CD14-positive monocyte (primary cell): ENCODE measurements at regions not wholly inside any gene's neighbourhood (a gene's known extent, or its start where the extent isn't known, plus 50 kb on each side); places are given as distances from the start of the nearest gene placed in this dataset.

Source experiments
- DNase-seq, 3 donors: peaks; one replicate each; pipeline ENCODE4 v3.0.0-alpha.2; 2011 to 2022
- H2AFZ ChIP-seq: 2 replicates; pipeline ENCODE4 v1.6.0; 2012; ENCODE audit warnings: mild to moderate bottlenecking, low read depth, low read length, inconsistent platforms; ENCODE audit not compliant: insufficient read depth, poor library complexity, severe bottlenecking
- H3K27ac ChIP-seq, 2 donors: 1 replicate in 1 of 2; 2 replicates in 1 of 2; pipeline ENCODE4 v1.5.1; 2012 to 2013; ENCODE audit warnings: low read length in 2 of 2, control low read depth in 1 of 2, inconsistent platforms in 1 of 2, low read depth in 1 of 2, mild to moderate bottlenecking in 1 of 2
- H3K27me3 ChIP-seq, 2 donors: one replicate each; pipeline versions ENCODE4 v1.6.0 to v1.6.1; 2011 to 2013; ENCODE audit warnings: low read length in 2 of 2; ENCODE audit not compliant: control insufficient read depth in 2 of 2, insufficient read depth in 2 of 2
- H3K36me3 ChIP-seq, 2 donors: replicated peaks in 1 of 2; 1 replicate in 1 of 2; 2 replicates in 1 of 2; pipeline versions ENCODE4 v1.5.1 to v1.6.1; 2012 to 2013; ENCODE audit warnings: low read length in 2 of 2, control low read depth in 1 of 2, inconsistent platforms in 1 of 2, mild to moderate bottlenecking in 1 of 2; ENCODE audit not compliant: insufficient read depth in 2 of 2, control insufficient read depth in 1 of 2
- H3K4me1 ChIP-seq, 2 donors: 1 replicate in 1 of 2; 2 replicates in 1 of 2; pipeline versions ENCODE4 v1.5.1 to v1.6.1; 2012 to 2013; ENCODE audit warnings: low read length in 2 of 2, control low read depth in 1 of 2, inconsistent platforms in 1 of 2, mild to moderate bottlenecking in 1 of 2, moderate library complexity in 1 of 2; ENCODE audit not compliant: insufficient read depth in 2 of 2, control insufficient read depth in 1 of 2
- H3K4me2 ChIP-seq: replicated peaks from 2 replicates; pipeline ENCODE3; 2012; ENCODE audit warnings: low read length, moderate library complexity, mild to moderate bottlenecking; ENCODE audit not compliant: poor library complexity, severe bottlenecking; ENCODE audit errors: extremely low read depth
- H3K4me3 ChIP-seq, 3 experiments: fragments of 200-600 bp in 1 of 3; sonication (generic) in 1 of 3; replicated peaks in 1 of 3; 1 replicate in 2 of 3; 2 replicates in 1 of 3; pipeline ENCODE4 v1.5.1; 2011 to 2013; ENCODE audit warnings: low read length in 3 of 3, mild to moderate bottlenecking in 3 of 3, control low read depth in 2 of 3, low read depth in 2 of 3, inconsistent platforms in 1 of 3, moderate library complexity in 1 of 3
- H3K79me2 ChIP-seq: 2 replicates; pipeline ENCODE4 v1.6.0; 2012; ENCODE audit warnings: mild to moderate bottlenecking, control low read depth, inconsistent platforms, low read length, moderate library complexity; ENCODE audit not compliant: insufficient read depth
- H3K9ac ChIP-seq: 2 replicates; pipeline ENCODE4 v1.6.0; 2017; ENCODE audit warnings: low read length, mild to moderate bottlenecking; ENCODE audit not compliant: insufficient read depth, poor library complexity, severe bottlenecking
- H3K9me3 ChIP-seq, 2 donors: replicated peaks in 1 of 2; 1 replicate in 1 of 2; 2 replicates in 1 of 2; pipeline versions ENCODE4 v1.5.1 to v1.6.1; 2012 to 2013; ENCODE audit warnings: low read length in 2 of 2, control low read depth in 1 of 2; ENCODE audit not compliant: control insufficient read depth in 1 of 2, insufficient read depth in 1 of 2
- H4K20me1 ChIP-seq: 2 replicates; pipeline ENCODE4 v1.6.0; 2012; ENCODE audit warnings: mild to moderate bottlenecking, low read length, control low read depth, moderate library complexity; ENCODE audit not compliant: insufficient read depth
- H3K27ac Mint-ChIP-seq, 7 donors: one replicate each; pipeline ENCODE4 v1.8.0; 2020; ENCODE audit warnings: mild to moderate bottlenecking in 7 of 7, mixed read lengths in 7 of 7, moderate library complexity in 6 of 7, inconsistent platforms in 2 of 7
- H3K27me3 Mint-ChIP-seq, 3 donors: one replicate each; pipeline ENCODE4 v1.8.0; 2021 to 2022; ENCODE audit warnings: low read depth in 3 of 3, mild to moderate bottlenecking in 3 of 3, mixed read lengths in 3 of 3, moderate library complexity in 3 of 3, inconsistent platforms in 1 of 3
- H3K36me3 Mint-ChIP-seq, 2 donors: one replicate each; pipeline ENCODE4 v1.8.0; 2020; ENCODE audit warnings: mixed read lengths in 2 of 2, inconsistent platforms in 1 of 2, mild to moderate bottlenecking in 1 of 2
- H3K4me1 Mint-ChIP-seq: one replicate; pipeline ENCODE4 v1.8.0; 2020; ENCODE audit warnings: mild to moderate bottlenecking, mixed read lengths
- H3K4me3 Mint-ChIP-seq, 2 donors: one replicate each; pipeline ENCODE4 v1.8.0; 2020; ENCODE audit warnings: mild to moderate bottlenecking in 2 of 2, mixed read lengths in 2 of 2, moderate library complexity in 1 of 2
- H3K9me3 Mint-ChIP-seq, 7 donors: one replicate each; pipeline ENCODE4 v1.8.0; 2020 to 2022; ENCODE audit warnings: mixed read lengths in 7 of 7, mild to moderate bottlenecking in 6 of 7, moderate library complexity in 6 of 7, inconsistent platforms in 2 of 7
- CTCF ChIP-seq: fragments of 200-600 bp; IDR thresholded peaks from one replicate; pipeline ENCODE4 v1.8.0; 2022; ENCODE audit warnings: antibody characterized with exemption, mild to moderate bottlenecking
- WGBS: methylation state at CpG from one replicate; pipeline ENCODE4 v1.1.5; 2013; ENCODE audit warnings: missing lambda C conversion rate; ENCODE audit not compliant: insufficient coverage; 5-methylcytosine and 5-hydroxymethylcytosine counted together
- intact Hi-C, 2 donors: fragments of 100-400 bp; cut with micrococcal nuclease; formaldehyde crosslinking; loops; one replicate each; pipeline versions ENCODE4 v1.15.0 to v1.15.1; 2023

- H3K9me3 ChIP-seq: peaks cover 2 to 5% of the 10 kb centered on the region in 2 donors
- Mint-ChIP-seq H3K27ac (no peak overlapping the region), H3K36me3 (no peaks in the 10 kb centered on the region), H3K9me3 (peaks cover 4 to 15% (median 9%) of the 10 kb centered on the region in 7 donors), H3K4me3 (no peak overlapping the region), H3K4me1 (no peaks in the 10 kb centered on the region), H3K27me3 (no peaks in the 10 kb centered on the region)
- H3K79me2 ChIP-seq: no peaks in the 10 kb centered on the region
- DNase-seq: no peak
- H2AFZ ChIP-seq: no peak overlapping the region
- no peaks in the 10 kb centered on the region for H3K4me1 ChIP-seq
- no peak overlapping the region for H3K4me2 ChIP-seq
- H3K27me3 ChIP-seq: no peaks in the 10 kb centered on the region
- no peaks in the 10 kb centered on the region for H3K36me3 ChIP-seq
- H3K4me3 ChIP-seq: no peak overlapping the region
- 83% methylated on average over 1 of the region's 2 CpGs for WGBS
- no peak overlapping the region for H3K9ac ChIP-seq
- no peak overlapping the region for H3K27ac ChIP-seq
- TF ChIP-seq CTCF: no peak
- H4K20me1 ChIP-seq: no peaks in the 10 kb centered on the region
- intact Hi-C loops: no loop called here
Observed at GRCh38 chr18:29285471-29285870, 1108.5 kb upstream of the CDH2 start.

GRCh38 chr18:29271501-29271900 lies 1094.6 kb upstream of the CDH2 start:
- Histone ChIP-seq H3K27me3 (no peaks in the 10 kb centered on the region), H3K27ac (no peak overlapping the region), H2AFZ (no peak overlapping the region), H3K9ac (no peak overlapping the region), H3K36me3 (no peaks in the 10 kb centered on the region), H3K4me3 (no peak overlapping the region), H3K4me2 (no peak overlapping the region), H4K20me1 (no peaks in the 10 kb centered on the region), H3K9me3 (no peaks in the 10 kb centered on the region), H3K79me2 (no peaks in the 10 kb centered on the region), H3K4me1 (no peaks in the 10 kb centered on the region)
- intact Hi-C loops: no loop called here
- Mint-ChIP-seq H3K4me3 (no peak overlapping the region), H3K36me3 (no peaks in the 10 kb centered on the region), H3K27ac (no peak overlapping the region), H3K4me1 (no peaks in the 10 kb centered on the region), H3K27me3 (no peaks in the 10 kb centered on the region), H3K9me3 (peaks cover 0 to 7% (median 2%) of the 10 kb centered on the region in 7 donors)
- no peak for TF ChIP-seq CTCF
- WGBS: 100% methylated on average over 1 of the region's 2 CpGs
- no peak for DNase-seq
